ENCODE measurements at regions not wholly inside any gene's neighbourhood (a gene's known extent, or its start where the extent isn't known, plus 50 kb on each side); places are given as distances from the start of the nearest gene placed in this dataset.

DNA sequence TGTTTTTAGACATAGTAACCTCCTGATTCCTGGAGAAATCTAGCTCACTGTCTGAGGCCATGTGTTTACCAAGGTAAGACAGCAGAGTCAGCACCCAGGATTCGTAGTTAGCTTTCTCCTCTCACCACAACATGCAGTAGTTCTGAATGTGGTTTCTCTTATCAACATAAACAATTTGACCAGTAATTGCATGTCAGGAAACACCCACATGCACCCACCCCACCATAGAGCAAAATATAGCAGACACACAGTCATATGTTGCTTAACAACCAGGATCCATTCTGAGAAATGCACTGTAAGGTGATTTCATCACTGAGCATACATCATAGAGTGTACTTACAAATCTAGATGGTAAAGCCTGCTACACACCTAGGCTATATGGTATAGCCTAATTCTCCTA lies 1004.0 kb downstream of the ANKRD7 start:
- TF ChIP-seq, protein P1, sequence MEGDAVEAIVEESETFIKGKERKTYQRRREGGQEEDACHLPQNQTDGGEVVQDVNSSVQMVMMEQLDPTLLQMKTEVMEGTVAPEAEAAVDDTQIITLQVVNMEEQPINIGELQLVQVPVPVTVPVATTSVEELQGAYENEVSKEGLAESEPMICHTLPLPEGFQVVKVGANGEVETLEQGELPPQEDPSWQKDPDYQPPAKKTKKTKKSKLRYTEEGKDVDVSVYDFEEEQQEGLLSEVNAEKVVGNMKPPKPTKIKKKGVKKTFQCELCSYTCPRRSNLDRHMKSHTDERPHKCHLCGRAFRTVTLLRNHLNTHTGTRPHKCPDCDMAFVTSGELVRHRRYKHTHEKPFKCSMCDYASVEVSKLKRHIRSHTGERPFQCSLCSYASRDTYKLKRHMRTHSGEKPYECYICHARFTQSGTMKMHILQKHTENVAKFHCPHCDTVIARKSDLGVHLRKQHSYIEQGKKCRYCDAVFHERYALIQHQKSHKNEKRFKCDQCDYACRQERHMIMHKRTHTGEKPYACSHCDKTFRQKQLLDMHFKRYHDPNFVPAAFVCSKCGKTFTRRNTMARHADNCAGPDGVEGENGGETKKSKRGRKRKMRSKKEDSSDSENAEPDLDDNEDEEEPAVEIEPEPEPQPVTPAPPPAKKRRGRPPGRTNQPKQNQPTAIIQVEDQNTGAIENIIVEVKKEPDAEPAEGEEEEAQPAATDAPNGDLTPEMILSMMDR (IDR thresholded peaks at IDR 0.05; ENCODE audit: insufficient read depth, low read length), result no peak
- TF ChIP-seq, protein P2, sequence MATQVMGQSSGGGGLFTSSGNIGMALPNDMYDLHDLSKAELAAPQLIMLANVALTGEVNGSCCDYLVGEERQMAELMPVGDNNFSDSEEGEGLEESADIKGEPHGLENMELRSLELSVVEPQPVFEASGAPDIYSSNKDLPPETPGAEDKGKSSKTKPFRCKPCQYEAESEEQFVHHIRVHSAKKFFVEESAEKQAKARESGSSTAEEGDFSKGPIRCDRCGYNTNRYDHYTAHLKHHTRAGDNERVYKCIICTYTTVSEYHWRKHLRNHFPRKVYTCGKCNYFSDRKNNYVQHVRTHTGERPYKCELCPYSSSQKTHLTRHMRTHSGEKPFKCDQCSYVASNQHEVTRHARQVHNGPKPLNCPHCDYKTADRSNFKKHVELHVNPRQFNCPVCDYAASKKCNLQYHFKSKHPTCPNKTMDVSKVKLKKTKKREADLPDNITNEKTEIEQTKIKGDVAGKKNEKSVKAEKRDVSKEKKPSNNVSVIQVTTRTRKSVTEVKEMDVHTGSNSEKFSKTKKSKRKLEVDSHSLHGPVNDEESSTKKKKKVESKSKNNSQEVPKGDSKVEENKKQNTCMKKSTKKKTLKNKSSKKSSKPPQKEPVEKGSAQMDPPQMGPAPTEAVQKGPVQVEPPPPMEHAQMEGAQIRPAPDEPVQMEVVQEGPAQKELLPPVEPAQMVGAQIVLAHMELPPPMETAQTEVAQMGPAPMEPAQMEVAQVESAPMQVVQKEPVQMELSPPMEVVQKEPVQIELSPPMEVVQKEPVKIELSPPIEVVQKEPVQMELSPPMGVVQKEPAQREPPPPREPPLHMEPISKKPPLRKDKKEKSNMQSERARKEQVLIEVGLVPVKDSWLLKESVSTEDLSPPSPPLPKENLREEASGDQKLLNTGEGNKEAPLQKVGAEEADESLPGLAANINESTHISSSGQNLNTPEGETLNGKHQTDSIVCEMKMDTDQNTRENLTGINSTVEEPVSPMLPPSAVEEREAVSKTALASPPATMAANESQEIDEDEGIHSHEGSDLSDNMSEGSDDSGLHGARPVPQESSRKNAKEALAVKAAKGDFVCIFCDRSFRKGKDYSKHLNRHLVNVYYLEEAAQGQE (IDR thresholded peaks at IDR 0.05; ENCODE audit: insufficient replicate concordance, low read depth), result no peak
- TF ChIP-seq GABPA (IDR thresholded peaks at IDR 0.05; ENCODE audit: low read depth), result no peak
- TF ChIP-seq POLR2AphosphoS5 (IDR thresholded peaks at IDR 0.05; ENCODE audit: low read depth), result no peak
